SH-SY5Y (cell line): ENCODE measurements at regions not wholly inside any gene's neighbourhood (a gene's known extent, or its start where the extent isn't known, plus 50 kb on each side); places are given as distances from the start of the nearest gene placed in this dataset.

Experiments used
- GATA2 ChIP-seq: IDR thresholded peaks from 2 replicates; pipeline ENCODE4 v1.6.1; 2011; ENCODE audit warnings: mild to moderate bottlenecking, low read depth, low read length
- GATA3 ChIP-seq: IDR thresholded peaks from 2 replicates; pipeline ENCODE4 v1.6.1; 2011; ENCODE audit warnings: low read depth, mild to moderate bottlenecking, low read length, moderate library complexity

DNA sequence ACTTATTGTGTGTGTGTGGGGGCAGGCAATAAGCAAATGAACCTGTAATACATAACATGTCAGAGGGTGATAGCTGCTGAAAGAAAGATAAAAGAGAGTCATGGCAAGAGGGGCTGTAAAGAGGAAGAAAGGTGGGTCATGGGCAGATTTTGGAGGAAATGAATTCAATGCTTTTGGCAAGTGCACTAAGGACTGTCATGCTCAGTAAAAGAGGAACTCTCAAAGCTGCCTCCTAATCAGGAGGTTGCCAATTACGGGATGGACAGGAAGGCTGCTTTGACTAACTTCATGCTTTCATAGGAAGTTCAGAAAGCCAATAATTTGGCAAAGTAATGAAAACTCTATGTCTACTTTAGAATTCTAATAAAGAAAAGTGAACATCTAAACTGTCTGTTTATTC lies 401.2 kb downstream of the SH2D4B start:
- TF ChIP-seq GATA2 (no peak), GATA3 (no peak)

- no peak for TF ChIP-seq GATA3
- no peak for TF ChIP-seq GATA2
Measured at GRCh38 chr10:80945264-80945880, 407.7 kb downstream of the SH2D4B start.

DNA sequence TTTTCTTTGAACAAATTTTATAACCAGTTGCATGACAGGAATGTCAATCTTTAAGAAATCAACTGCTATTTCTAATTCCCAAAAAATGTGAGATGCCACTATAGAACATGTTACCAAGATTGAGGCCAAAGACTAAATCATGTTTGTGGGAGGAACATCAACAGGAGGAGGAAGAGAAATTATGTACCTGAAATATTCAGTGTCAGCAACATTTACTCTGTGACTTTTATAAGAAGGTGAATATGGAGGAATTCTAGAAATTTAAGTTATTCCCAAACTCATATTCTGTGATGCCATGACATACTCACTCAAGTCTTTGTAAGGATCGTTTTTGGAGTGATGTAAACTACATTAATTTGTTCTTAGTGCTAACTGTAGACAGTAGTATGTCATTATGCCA lies 408.4 kb downstream of the SH2D4B start:
- TF ChIP-seq GATA2 (no peak), GATA3 (no peak)

DNA sequence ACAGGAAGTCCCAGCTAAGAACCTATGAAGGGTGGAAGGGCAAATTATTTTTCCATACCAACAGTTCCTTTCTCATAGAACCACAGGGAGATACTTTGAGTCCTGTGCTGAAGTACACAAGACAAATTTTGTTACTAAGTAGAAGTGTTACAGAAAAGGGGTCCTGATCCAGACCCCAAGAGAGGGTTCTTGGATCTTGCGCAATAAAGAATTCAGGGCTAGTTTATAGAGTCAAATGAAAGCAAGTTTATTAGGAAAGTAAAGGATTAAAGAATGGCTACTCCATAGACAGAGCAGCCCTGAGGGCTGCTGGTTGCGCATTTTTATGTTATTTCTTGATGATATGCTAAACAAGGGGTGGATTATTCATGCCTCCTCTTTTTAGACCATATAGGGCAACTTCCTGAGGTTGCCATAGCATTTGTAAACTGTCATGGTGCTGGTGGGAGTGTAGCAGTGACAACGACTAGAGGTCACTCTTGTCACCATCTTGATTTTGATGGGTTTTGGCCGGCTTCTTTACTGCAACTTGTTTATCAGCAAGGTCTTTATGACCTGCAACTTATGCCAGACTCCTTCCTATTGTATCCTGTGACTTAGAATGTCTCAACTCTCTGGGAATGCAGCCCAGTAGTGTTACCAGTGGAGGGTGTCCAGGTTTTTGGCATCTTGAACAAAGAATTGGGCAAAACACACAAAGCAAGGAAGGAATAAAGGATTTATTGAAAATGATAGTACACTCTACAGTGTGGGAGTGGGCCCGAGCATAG lies 409.4 kb downstream of the SH2D4B start:
- TF ChIP-seq GATA3, result no peak
- TF ChIP-seq GATA2, result no peak

GRCh38 chr10:80949785-80950184 lies 412.1 kb downstream of the SH2D4B start:
- TF ChIP-seq GATA3 (no peak), GATA2 (no peak)

GRCh38 chr10:80952436-80952835 lies 414.7 kb downstream of the SH2D4B start:
- TF ChIP-seq GATA2 (no peak), GATA3 (no peak)

DNA sequence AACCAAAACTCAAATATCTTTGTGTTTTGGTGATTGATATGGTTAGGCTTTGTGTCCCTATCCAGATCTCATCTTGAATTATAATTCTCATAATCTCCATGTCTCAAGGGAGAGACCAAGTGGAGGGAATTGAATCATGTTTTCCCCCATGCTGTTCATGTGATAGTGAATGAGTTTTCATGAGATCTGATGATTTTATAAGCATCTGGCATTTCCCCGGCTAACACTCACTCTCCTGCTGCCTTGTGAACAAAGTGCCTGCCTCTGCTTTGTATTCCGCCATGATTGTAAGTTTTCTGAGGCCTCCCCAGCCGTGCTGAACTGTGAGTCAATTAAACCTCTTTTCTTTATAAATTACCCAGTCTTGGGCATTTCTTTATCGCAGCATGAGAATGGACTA lies 419.5 kb downstream of the SH2D4B start:
- no peak for TF ChIP-seq GATA3

- TF ChIP-seq GATA2, result no peak
- TF ChIP-seq GATA3, result no peak
Measured at GRCh38 chr10:80964179-80964578, 426.5 kb downstream of the SH2D4B start.

DNA sequence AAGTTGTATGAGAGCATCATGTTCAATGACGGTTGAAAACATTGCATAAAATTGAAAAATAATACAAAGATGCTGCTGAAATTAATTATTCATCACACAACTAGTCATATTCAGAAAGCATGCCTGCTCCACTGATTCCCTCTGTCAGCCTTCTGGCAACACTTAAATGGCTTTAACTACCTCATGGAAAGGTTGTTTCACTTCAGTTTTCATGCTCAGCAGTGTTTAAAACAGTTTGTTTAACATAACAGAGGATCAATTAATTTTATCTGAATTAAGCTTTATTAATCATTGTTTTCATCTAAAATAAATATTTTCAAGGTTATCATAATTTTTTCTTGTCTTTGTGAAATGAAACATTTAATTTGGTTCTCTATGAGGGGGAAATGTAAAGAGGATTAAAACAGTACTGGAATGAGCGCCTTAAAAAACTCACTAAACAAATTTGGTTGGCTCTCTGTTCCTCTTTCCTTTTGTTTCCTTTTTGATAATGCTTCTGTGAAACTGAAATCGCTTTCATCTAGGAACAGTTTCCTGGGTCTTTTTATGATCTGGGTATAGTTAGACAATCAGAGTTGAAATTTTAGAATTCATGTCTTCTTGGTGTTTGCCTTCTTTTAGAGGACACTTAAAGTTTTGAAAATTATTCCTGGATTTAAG lies 427.4 kb downstream of the SH2D4B start:
- TF ChIP-seq GATA3, result no peak
- no peak for TF ChIP-seq GATA2

DNA sequence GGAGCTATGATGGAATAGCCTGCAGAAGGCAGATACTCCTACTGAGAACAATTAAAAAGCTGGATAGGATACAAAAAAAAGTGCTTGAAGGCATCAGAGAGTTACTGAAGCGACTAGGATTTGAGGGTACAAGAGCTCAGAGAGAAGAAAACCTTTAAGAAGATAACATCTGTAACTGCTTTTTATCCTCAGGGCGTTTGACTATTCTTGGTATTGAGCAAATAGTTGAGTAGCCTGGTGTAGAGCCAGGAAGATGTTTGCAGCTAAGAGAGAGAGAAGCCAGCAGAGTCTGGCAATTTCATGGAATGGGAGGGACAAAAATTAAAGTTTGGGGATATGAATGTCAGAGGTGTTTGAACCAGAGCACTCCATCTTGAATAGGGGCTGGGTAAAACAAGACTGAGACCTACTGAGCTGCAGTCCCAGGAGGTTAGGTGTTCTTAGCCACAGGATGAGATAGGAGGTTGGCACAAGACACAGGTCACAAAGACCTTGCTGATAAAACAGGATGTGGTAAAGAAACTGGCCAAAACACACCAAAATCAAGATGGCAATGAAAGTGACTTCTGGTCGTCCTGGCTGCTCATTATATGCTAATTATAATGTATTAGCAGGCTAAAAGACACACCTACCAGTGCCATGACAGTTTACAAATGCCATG lies 428.8 kb downstream of the SH2D4B start:
- TF ChIP-seq GATA2, result no peak
- no peak for TF ChIP-seq GATA3

- TF ChIP-seq GATA3, result no peak
- no peak for TF ChIP-seq GATA2
Measured at GRCh38 chr10:80968903-80969302, 431.2 kb downstream of the SH2D4B start.

DNA sequence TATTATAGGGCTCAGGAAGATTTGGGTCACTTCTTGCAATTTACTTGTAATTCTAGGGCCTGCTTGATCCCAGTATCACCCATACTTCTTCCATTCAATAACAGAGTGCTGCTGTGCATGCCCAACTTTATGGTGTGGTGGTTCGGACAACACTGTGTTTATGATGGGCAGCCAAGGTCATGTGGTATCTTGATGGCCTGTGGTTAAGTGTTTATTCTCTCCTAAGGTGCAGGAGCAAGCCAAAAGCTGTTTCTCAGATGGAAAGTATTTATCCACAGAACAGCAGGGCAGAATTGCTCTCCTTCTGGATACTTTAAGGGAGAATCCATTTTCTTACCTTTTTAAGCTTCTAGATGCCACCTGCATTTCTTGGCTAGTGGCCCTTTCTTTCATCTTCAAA lies 433.8 kb downstream of the SH2D4B start:
- TF ChIP-seq GATA3 (no peak), GATA2 (no peak)

DNA sequence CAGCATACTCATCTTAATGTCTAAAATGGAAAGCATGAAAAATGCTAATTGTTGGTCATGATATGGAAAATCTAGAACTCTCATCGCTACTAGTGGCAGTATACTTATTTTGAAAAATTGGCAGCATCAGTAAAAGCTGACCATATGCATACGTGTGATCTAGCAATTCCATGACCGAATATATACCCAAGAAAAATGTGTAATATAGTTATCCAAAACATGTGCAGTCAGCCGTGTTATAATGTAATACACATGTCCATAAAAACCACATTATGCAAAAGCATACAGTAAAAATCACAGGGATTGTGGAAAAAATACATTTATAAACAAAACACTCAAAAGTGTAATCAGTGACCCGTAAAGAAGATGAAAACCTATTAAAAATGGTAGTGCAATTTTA lies 439.0 kb downstream of the SH2D4B start:
- TF ChIP-seq GATA2, result no peak
- no peak for TF ChIP-seq GATA3

GRCh38 chr10:80985102-80985501 lies 447.4 kb downstream of the SH2D4B start:
- TF ChIP-seq GATA3, result no peak
- no peak for TF ChIP-seq GATA2

- TF ChIP-seq GATA3, result no peak
Measured at GRCh38 chr10:80986596-80986995, 448.9 kb downstream of the SH2D4B start.
